Panc1 (cell line): ENCODE measurements at regions not wholly inside any gene's neighbourhood (a gene's known extent, or its start where the extent isn't known, plus 50 kb on each side); places are given as distances from the start of the nearest gene placed in this dataset.

Experiments used
- ATAC-seq: fragments of 200-7000 bp; cut with Tn5 transposase; 2 replicates; pipeline ENCODE4 v1.9.1; 2020; ENCODE audit warnings: mild to moderate bottlenecking, moderate library complexity
- BruUV-seq: library from RNA; stranded (reverse); fragments of 400-500 nt; replicated peaks from 2 replicates; lab custom pipeline; 2021; lab: Mats Ljungman, UMichigan
- CTCF ChIA-PET: fragments of 300-600 bp; sonication (Branson Sonifier 250); formaldehyde crosslinking; loops from one replicate; lab custom pipeline; 2022; ENCODE audit warnings: antibody characterized with exemption; lab: Charles Lee
- POLR2A ChIA-PET: fragments of 300-600 bp; sonication (Branson Sonifier 250); formaldehyde crosslinking; loops from one replicate; lab custom pipeline; 2022; ENCODE audit warnings: antibody characterized with exemption; lab: Charles Lee
- DNase-seq: peaks from one replicate; pipeline ENCODE4 v3.0.0-alpha.2; 2010; ENCODE audit warnings: low read depth, low spot score
- H3K27ac ChIP-seq: 2 replicates; pipeline ENCODE4 v1.5.1; 2011; ENCODE audit warnings: mild to moderate bottlenecking, low read length, inconsistent platforms
- H3K27me3 ChIP-seq: fragments of 200-500 bp; sonication (Bioruptor generic); 2 replicates; pipeline ENCODE4 v1.6.0; 2014; ENCODE audit warnings: low read length, inconsistent platforms; ENCODE audit not compliant: control insufficient read depth, insufficient read depth
- H3K36me3 ChIP-seq: fragments of 200-500 bp; sonication (Bioruptor generic); 2 replicates; pipeline ENCODE4 v1.5.1; 2014; ENCODE audit warnings: inconsistent platforms, mild to moderate bottlenecking, low read length, moderate library complexity; ENCODE audit not compliant: control insufficient read depth, insufficient read depth
- H3K4me1 ChIP-seq: 2 replicates; pipeline ENCODE4 v1.5.1; 2011; ENCODE audit warnings: inconsistent platforms, mild to moderate bottlenecking, low read length, moderate library complexity; ENCODE audit not compliant: control insufficient read depth, insufficient read depth
- H3K4me3 ChIP-seq, 2 experiments: 2 replicates each; pipeline ENCODE4 v1.5.1; 2011 to 2012; ENCODE audit warnings: low read depth in 2 of 2, low read length in 2 of 2, mild to moderate bottlenecking in 2 of 2, inconsistent platforms in 1 of 2, moderate library complexity in 1 of 2
- H3K9me3 ChIP-seq: fragments of 200-500 bp; sonication (Bioruptor generic); 2 replicates; pipeline ENCODE4 v1.5.1; 2014; ENCODE audit warnings: low read depth, mild to moderate bottlenecking, inconsistent platforms, low read length, moderate library complexity; ENCODE audit not compliant: control insufficient read depth, insufficient read depth
- CTCF ChIP-seq: fragments of 450-650 bp; IDR thresholded peaks from 2 replicates; pipeline ENCODE4 v1.5.1; 2017; ENCODE audit warnings: mild to moderate bottlenecking
- POLR2AphosphoS5 ChIP-seq: IDR thresholded peaks from 2 replicates; pipeline ENCODE4 v1.6.1; 2012; ENCODE audit warnings: mild to moderate bottlenecking, low read depth, low read length, moderate library complexity
- SIN3A ChIP-seq: IDR thresholded peaks from 2 replicates; pipeline ENCODE4 v1.6.1; 2012; ENCODE audit warnings: low read depth, mild to moderate bottlenecking, low read length, moderate library complexity, borderline replicate concordance; ENCODE audit not compliant: insufficient read depth
- TCF7L2 ChIP-seq: IDR thresholded peaks from 2 replicates; pipeline ENCODE4 v1.6.1; 2011; ENCODE audit warnings: mild to moderate bottlenecking, low read depth, low read length, inconsistent platforms
- in situ Hi-C: cut with HindIII; loops from 2 replicates; pipeline ENCODE4 v1.10.0; 2016; ENCODE audit warnings: low sequenced_read_pairs, low pct_unique_long_range_greater_than_20kb
- intact Hi-C: fragments of 100-400 bp; cut with micrococcal nuclease; formaldehyde crosslinking; loops from one replicate; pipeline ENCODE4 v1.10.0; 2022; ENCODE audit not compliant: unreplicated experiment
- TF ChIP-seq, protein P1 (sequence below), 2 experiments: IDR thresholded peaks; 2 replicates each; pipeline ENCODE4 v1.6.1; 2011 to 2012; ENCODE audit warnings: low read depth in 2 of 2, control low read depth in 1 of 2, low read length in 1 of 2, mild to moderate bottlenecking in 1 of 2, moderate library complexity in 1 of 2; ENCODE audit not compliant: insufficient read depth in 1 of 2

- no peak overlapping the region for H3K27ac ChIP-seq
- no peaks in the 10 kb centered on the region for H3K36me3 ChIP-seq
These were observed 323.0 kb downstream of the FBXO15 start for GRCh38 chr18:73824671-73825070.

GRCh38 chr18:73812423-73812822 lies 335.2 kb downstream of the FBXO15 start:
- POLR2A ChIA-PET = no interaction called here
- H3K27ac ChIP-seq = no peak overlapping the region
- no TSS peak for BruUV-seq
- CTCF ChIA-PET = no interaction called here
- intact Hi-C loops = no loop called here
- in situ Hi-C loops = no loop called here
- H3K4me1 ChIP-seq = no peaks in the 10 kb centered on the region
- H3K36me3 ChIP-seq = no peaks in the 10 kb centered on the region
- H3K4me3 ChIP-seq = no peak overlapping the region
- ATAC-seq = no peak
- no peaks in the 10 kb centered on the region for H3K27me3 ChIP-seq
- H3K9me3 ChIP-seq = no peaks in the 10 kb centered on the region
- no peak for DNase-seq
- TF ChIP-seq POLR2AphosphoS5 = no peak
- TF ChIP-seq, protein P1, sequence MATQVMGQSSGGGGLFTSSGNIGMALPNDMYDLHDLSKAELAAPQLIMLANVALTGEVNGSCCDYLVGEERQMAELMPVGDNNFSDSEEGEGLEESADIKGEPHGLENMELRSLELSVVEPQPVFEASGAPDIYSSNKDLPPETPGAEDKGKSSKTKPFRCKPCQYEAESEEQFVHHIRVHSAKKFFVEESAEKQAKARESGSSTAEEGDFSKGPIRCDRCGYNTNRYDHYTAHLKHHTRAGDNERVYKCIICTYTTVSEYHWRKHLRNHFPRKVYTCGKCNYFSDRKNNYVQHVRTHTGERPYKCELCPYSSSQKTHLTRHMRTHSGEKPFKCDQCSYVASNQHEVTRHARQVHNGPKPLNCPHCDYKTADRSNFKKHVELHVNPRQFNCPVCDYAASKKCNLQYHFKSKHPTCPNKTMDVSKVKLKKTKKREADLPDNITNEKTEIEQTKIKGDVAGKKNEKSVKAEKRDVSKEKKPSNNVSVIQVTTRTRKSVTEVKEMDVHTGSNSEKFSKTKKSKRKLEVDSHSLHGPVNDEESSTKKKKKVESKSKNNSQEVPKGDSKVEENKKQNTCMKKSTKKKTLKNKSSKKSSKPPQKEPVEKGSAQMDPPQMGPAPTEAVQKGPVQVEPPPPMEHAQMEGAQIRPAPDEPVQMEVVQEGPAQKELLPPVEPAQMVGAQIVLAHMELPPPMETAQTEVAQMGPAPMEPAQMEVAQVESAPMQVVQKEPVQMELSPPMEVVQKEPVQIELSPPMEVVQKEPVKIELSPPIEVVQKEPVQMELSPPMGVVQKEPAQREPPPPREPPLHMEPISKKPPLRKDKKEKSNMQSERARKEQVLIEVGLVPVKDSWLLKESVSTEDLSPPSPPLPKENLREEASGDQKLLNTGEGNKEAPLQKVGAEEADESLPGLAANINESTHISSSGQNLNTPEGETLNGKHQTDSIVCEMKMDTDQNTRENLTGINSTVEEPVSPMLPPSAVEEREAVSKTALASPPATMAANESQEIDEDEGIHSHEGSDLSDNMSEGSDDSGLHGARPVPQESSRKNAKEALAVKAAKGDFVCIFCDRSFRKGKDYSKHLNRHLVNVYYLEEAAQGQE (IDR thresholded peaks at IDR 0.05; ENCODE audit: insufficient read depth in 1 of 2, low read depth in 2 of 2, low read length in 1 of 2) = no peak
- no peak for TF ChIP-seq CTCF
- TF ChIP-seq SIN3A = no peak
- no peak for TF ChIP-seq TCF7L2

More at GRCh38 chr18:73824671-73825070, 323.0 kb downstream of the FBXO15 start:
- no peak overlapping the region for H3K4me3 ChIP-seq
- in situ Hi-C loops = no loop called here
- ChIA-PET CTCF (no interaction called here), POLR2A (no interaction called here)
- H3K4me1 ChIP-seq = no peaks in the 10 kb centered on the region
- no peaks in the 10 kb centered on the region for H3K9me3 ChIP-seq
- intact Hi-C loops = no loop called here
- peaks cover 4% of the 10 kb centered on the region; the same call in 1 of the 2 replicates for H3K27me3 ChIP-seq
- TF ChIP-seq CTCF (no peak), POLR2AphosphoS5 (no peak), TCF7L2 (no peak), SIN3A (no peak)
- TF ChIP-seq, protein P1 (IDR thresholded peaks at IDR 0.05; ENCODE audit: insufficient read depth in 1 of 2, low read depth in 2 of 2, low read length in 1 of 2) = no peak
- ATAC-seq (no peak), DNase-seq (no peak)
- no TSS peak for BruUV-seq
